ENCODE measurements at regions not wholly inside any gene's neighbourhood (a gene's known extent, or its start where the extent isn't known, plus 50 kb on each side); places are given as distances from the start of the nearest gene placed in this dataset.

- Histone ChIP-seq H3K9me3 (no peaks in the 10 kb centered on the region), H3K4me3 (no peak overlapping the region), H3K4me1 (no peaks in the 10 kb centered on the region), H3K36me3 (no peaks in the 10 kb centered on the region), H3K27ac (no peak overlapping the region), H3K27me3 (no peaks in the 10 kb centered on the region)
- DNase-seq (ENCODE audit: low spot score in 2 of 2), result no peak
- TF ChIP-seq POLR2A (IDR thresholded peaks at IDR 0.05) (no peak), CTCF (IDR thresholded peaks at IDR 0.05) (no peak), EP300 (IDR thresholded peaks at IDR 0.05) (no peak), POLR2AphosphoS5 (IDR thresholded peaks at IDR 0.05) (no peak)
- WGBS, result 38% methylated on average over 1 of the region's 1 CpG
Measured at GRCh38 chr2:226057365-226057764, 657.9 kb downstream of the NYAP2 start.

- TF ChIP-seq EP300 (IDR thresholded peaks at IDR 0.05), result no peak
- TF ChIP-seq POLR2A (IDR thresholded peaks at IDR 0.05), result no peak
- TF ChIP-seq POLR2AphosphoS5 (IDR thresholded peaks at IDR 0.05), result no peak
- no peak for TF ChIP-seq CTCF (IDR thresholded peaks at IDR 0.05)
- Histone ChIP-seq H3K4me3 (no peak overlapping the region), H3K36me3 (no peaks in the 10 kb centered on the region), H3K27ac (no peak overlapping the region), H3K27me3 (no peaks in the 10 kb centered on the region), H3K9me3 (no peaks in the 10 kb centered on the region), H3K4me1 (no peaks in the 10 kb centered on the region)
- WGBS, result 90% methylated on average over 6 of the region's 6 CpGs
- DNase-seq (ENCODE audit: low spot score in 2 of 2), result no peak
Measured at GRCh38 chr2:226052772-226053416, 653.4 kb downstream of the NYAP2 start.

GRCh38 chr2:226050822-226051221 lies 651.3 kb downstream of the NYAP2 start:
- no peak for TF ChIP-seq EP300 (IDR thresholded peaks at IDR 0.05)
- no peak for TF ChIP-seq POLR2AphosphoS5 (IDR thresholded peaks at IDR 0.05)
- TF ChIP-seq CTCF (IDR thresholded peaks at IDR 0.05), result no peak
- no peak for TF ChIP-seq POLR2A (IDR thresholded peaks at IDR 0.05)
- Histone ChIP-seq H3K36me3 (no peaks in the 10 kb centered on the region), H3K4me1 (no peaks in the 10 kb centered on the region), H3K27me3 (no peaks in the 10 kb centered on the region), H3K4me3 (no peak overlapping the region), H3K27ac (no peak overlapping the region), H3K9me3 (no peaks in the 10 kb centered on the region)
- 88% methylated on average over 5 of the region's 5 CpGs for WGBS
- DNase-seq (ENCODE audit: low spot score in 2 of 2), result no peak

GRCh38 chr2:226048611-226049010 lies 649.1 kb downstream of the NYAP2 start:
- no peak for TF ChIP-seq POLR2A (IDR thresholded peaks at IDR 0.05)
- no peak for TF ChIP-seq EP300 (IDR thresholded peaks at IDR 0.05)
- no peak for TF ChIP-seq CTCF (IDR thresholded peaks at IDR 0.05)
- no peak for TF ChIP-seq POLR2AphosphoS5 (IDR thresholded peaks at IDR 0.05)
- 17% methylated on average over 4 of the region's 4 CpGs for WGBS

GRCh38 chr2:226045080-226045479 lies 645.6 kb downstream of the NYAP2 start:
- Histone ChIP-seq H3K4me3 (no peak overlapping the region), H3K27me3 (no peaks in the 10 kb centered on the region), H3K36me3 (no peaks in the 10 kb centered on the region), H3K9me3 (no peaks in the 10 kb centered on the region), H3K4me1 (no peaks in the 10 kb centered on the region), H3K27ac (no peak overlapping the region)
- DNase-seq (ENCODE audit: low spot score in 2 of 2), result no peak
- WGBS, result 90% methylated on average over 8 of the region's 8 CpGs
- TF ChIP-seq POLR2AphosphoS5 (IDR thresholded peaks at IDR 0.05) (no peak), CTCF (IDR thresholded peaks at IDR 0.05) (no peak), POLR2A (IDR thresholded peaks at IDR 0.05) (no peak), EP300 (IDR thresholded peaks at IDR 0.05) (no peak)

More at GRCh38 chr2:226048611-226049010, 649.1 kb downstream of the NYAP2 start:
- no peaks in the 10 kb centered on the region for H3K27me3 ChIP-seq
- no peak overlapping the region for H3K27ac ChIP-seq
- DNase-seq (ENCODE audit: low spot score in 2 of 2), result no peak
- no peaks in the 10 kb centered on the region for H3K36me3 ChIP-seq
- no peaks in the 10 kb centered on the region for H3K9me3 ChIP-seq
- H3K4me3 ChIP-seq, result no peak overlapping the region
- no peaks in the 10 kb centered on the region for H3K4me1 ChIP-seq
